Lower leg skin (tissue), 3 donors: ENCODE measurements at regions not wholly inside any gene's neighbourhood (a gene's known extent, or its start where the extent isn't known, plus 50 kb on each side); places are given as distances from the start of the nearest gene placed in this dataset.

ENCODE experiments used
- CTCF ChIP-seq, 3 donors: fragments of 450-650 bp; IDR thresholded peaks; one replicate each; pipeline ENCODE4 v1.5.1; 2016; ENCODE audit warnings: antibody characterized with exemption in 3 of 3, mild to moderate bottlenecking in 3 of 3, moderate library complexity in 2 of 3
- POLR2A ChIP-seq, 2 donors: fragments of 450-650 bp; IDR thresholded peaks; one replicate each; pipeline ENCODE4 v1.6.1; 2016 to 2017; ENCODE audit warnings: antibody characterized with exemption in 2 of 2, mild to moderate bottlenecking in 1 of 2, moderate library complexity in 1 of 2

- no peak for TF ChIP-seq CTCF (IDR thresholded peaks at IDR 0.05)
- TF ChIP-seq POLR2A (IDR thresholded peaks at IDR 0.05) = no peak
These were observed 190.1 kb downstream of the ZIC4 start for GRCh38 chr3:147216143-147216673.
